ENCODE measurements at regions not wholly inside any gene's neighbourhood (a gene's known extent, or its start where the extent isn't known, plus 50 kb on each side); places are given as distances from the start of the nearest gene placed in this dataset.
A peak's percentile ranks its signal among the peaks of the same experiment; 100 is the strongest.

- TF ChIP-seq CTCF (conservative IDR thresholded peaks at IDR 0.05 in 1 of 2, IDR thresholded peaks at IDR 0.05 in 1 of 2; ENCODE audit: extremely low read depth in 1 of 2, insufficient read depth in 1 of 2, low read depth in 1 of 2, low read length in 2 of 2) (peak in 1 of 2 donors; percentile 16), EZH2 (IDR thresholded peaks at IDR 0.05; ENCODE audit: borderline replicate concordance, low read length) (no peak)
These were observed 140.8 kb downstream of the DIPK2A start for GRCh38 chr3:144112437-144112836.
